Right lobe of liver (tissue), 4 donors: ENCODE measurements at regions not wholly inside any gene's neighbourhood (a gene's known extent, or its start where the extent isn't known, plus 50 kb on each side); places are given as distances from the start of the nearest gene placed in this dataset.

Source experiments
- POLR2A ChIP-seq: fragments of 450-650 bp; IDR thresholded peaks from one replicate; pipeline ENCODE4 v1.6.1; 2017; ENCODE audit warnings: antibody characterized with exemption, mild to moderate bottlenecking
- TF ChIP-seq, protein P1 (sequence below), 4 donors: fragments of 200-600 bp in 3 of 4; fragments of 450-650 bp in 1 of 4; IDR thresholded peaks; one replicate each; pipeline versions ENCODE4 v1.5.1 to v1.8.0; 2016 to 2022; ENCODE audit warnings: antibody characterized with exemption in 4 of 4, mild to moderate bottlenecking in 2 of 4
- donor health status: DM: no; HTN: no; CAD: no.
- donor health status: DM: no; HTN: no; CAD: no.
- donor health status: DM: no; HTN: yes; CAD: no.

DNA sequence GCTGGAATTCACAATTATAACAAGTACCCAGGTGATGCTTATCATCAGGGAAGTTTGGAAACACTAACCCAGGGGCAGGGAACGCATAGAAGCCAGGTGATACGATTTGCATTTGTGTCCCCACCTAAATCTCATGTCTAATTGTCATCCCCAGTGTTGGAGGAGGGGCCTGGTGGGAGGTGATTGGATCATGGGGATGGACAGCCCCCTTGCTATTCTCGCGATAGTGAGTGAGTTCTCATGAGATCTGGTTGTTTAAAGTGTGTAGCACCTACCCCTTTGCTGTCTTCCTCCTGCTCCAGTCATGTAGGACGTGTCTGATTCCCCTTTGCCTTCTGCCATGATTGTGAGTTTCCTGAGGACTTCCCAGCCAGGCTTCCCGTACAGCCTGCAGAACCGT, 276.3 kb downstream of the UTP18 start:
- TF ChIP-seq, protein P1, sequence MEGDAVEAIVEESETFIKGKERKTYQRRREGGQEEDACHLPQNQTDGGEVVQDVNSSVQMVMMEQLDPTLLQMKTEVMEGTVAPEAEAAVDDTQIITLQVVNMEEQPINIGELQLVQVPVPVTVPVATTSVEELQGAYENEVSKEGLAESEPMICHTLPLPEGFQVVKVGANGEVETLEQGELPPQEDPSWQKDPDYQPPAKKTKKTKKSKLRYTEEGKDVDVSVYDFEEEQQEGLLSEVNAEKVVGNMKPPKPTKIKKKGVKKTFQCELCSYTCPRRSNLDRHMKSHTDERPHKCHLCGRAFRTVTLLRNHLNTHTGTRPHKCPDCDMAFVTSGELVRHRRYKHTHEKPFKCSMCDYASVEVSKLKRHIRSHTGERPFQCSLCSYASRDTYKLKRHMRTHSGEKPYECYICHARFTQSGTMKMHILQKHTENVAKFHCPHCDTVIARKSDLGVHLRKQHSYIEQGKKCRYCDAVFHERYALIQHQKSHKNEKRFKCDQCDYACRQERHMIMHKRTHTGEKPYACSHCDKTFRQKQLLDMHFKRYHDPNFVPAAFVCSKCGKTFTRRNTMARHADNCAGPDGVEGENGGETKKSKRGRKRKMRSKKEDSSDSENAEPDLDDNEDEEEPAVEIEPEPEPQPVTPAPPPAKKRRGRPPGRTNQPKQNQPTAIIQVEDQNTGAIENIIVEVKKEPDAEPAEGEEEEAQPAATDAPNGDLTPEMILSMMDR (IDR thresholded peaks at IDR 0.05), result no peak
- TF ChIP-seq POLR2A, result no peak
